ENCODE measurements at regions not wholly inside any gene's neighbourhood (a gene's known extent, or its start where the extent isn't known, plus 50 kb on each side); places are given as distances from the start of the nearest gene placed in this dataset.

- Histone ChIP-seq H3K9me1 (ENCODE audit: control insufficient read depth, insufficient read depth, low read length) (no peaks in the 10 kb centered on the region), H3K4me3 (no peak overlapping the region), H3K27me3 (ENCODE audit: control insufficient read depth in 2 of 2, insufficient read depth in 2 of 2, low read length in 2 of 2) (no peaks in the 10 kb centered on the region), H3K36me3 (ENCODE audit: control insufficient read depth, insufficient read depth, low read length) (no peaks in the 10 kb centered on the region), H3K79me2 (ENCODE audit: control insufficient read depth, insufficient read depth, low read length) (no peaks in the 10 kb centered on the region), H3K9ac (ENCODE audit: insufficient read depth in 1 of 2, low read depth in 2 of 2, low read length in 2 of 2) (no peak overlapping the region), H3K27ac (ENCODE audit: extremely low read depth, low read depth, low read length) (no peak overlapping the region), H4K20me1 (replicated peaks; ENCODE audit: control insufficient read depth, insufficient read depth, low read length) (no peaks in the 10 kb centered on the region), H3K9me3 (replicated peaks; ENCODE audit: control insufficient read depth, insufficient read depth, low read depth, low read length) (no peaks in the 10 kb centered on the region), H2AFZ (ENCODE audit: low read depth, low read length) (no peak overlapping the region), H3K4me2 (ENCODE audit: insufficient read depth, low read length) (no peak overlapping the region), H3K4me1 (replicated peaks in 1 of 2; ENCODE audit: control insufficient read depth in 2 of 2, insufficient read depth in 2 of 2, low read length in 2 of 2) (no peaks in the 10 kb centered on the region)
- FAIRE-seq (no peak), DNase-seq (ENCODE audit: extremely low read depth in 1 of 4, low spot score in 3 of 4) (no peak), ATAC-seq (no peak)
- ChIA-PET POLR2A (no interaction called here), CTCF (ENCODE audit: low intra/inter-chr PET ratio) (no interaction called here)
- in situ Hi-C loops (cut with MboI) = no loop called here
- 0% methylated on average over 1 of the region's 1 CpG for WGBS (ENCODE audit: insufficient coverage, low coverage, missing lambda C conversion rate)
- TF ChIP-seq SMARCA5 (IDR thresholded peaks at IDR 0.05) (no peak), PHTF2 (CRISPR knock-in tag; IDR thresholded peaks at IDR 0.05) (no peak), ZNF408 (CRISPR knock-in tag; IDR thresholded peaks at IDR 0.05; ENCODE audit: low read depth) (no peak), TBP (optimal IDR thresholded peaks at IDR 0.05; ENCODE audit: low read depth, low read length) (no peak), CGGBP1 (CRISPR knock-in tag; IDR thresholded peaks at IDR 0.05) (no peak), XRCC4 (IDR thresholded peaks at IDR 0.05; ENCODE audit: extremely low read depth, insufficient read depth, insufficient read length) (no peak), NFIX (CRISPR knock-in tag; IDR thresholded peaks at IDR 0.05; ENCODE audit: low read depth) (no peak), PTRF (tag; IDR thresholded peaks at IDR 0.05) (no peak), CBFA2T2 (conservative IDR thresholded peaks at IDR 0.05) (no peak), SP2 (IDR thresholded peaks at IDR 0.05; ENCODE audit: extremely low read depth, low read depth, low read length, poor library complexity, severe bottlenecking) (no peak), THAP7 (CRISPR knock-in tag; IDR thresholded peaks at IDR 0.05) (no peak), CC2D1A (IDR thresholded peaks at IDR 0.05) (no peak), ZNF696 (CRISPR knock-in tag; conservative IDR thresholded peaks at IDR 0.05) (no peak)
- intact Hi-C loops (cut with micrococcal nuclease) = no loop called here
- BruUV-seq (replicated peaks) = no TSS peak
These were observed 454.8 kb downstream of the AEBP2 start for GRCh38 chr12:19894050-19894449.

All from K562 (cell line).